Right lung (tissue), 2 donors: ENCODE measurements at regions not wholly inside any gene's neighbourhood (a gene's known extent, or its start where the extent isn't known, plus 50 kb on each side); places are given as distances from the start of the nearest gene placed in this dataset.
"Not testable (repeated sequence)": the region's sequence is repeated elsewhere in the genome, so short reads cannot be mapped to it uniquely, and the experiment has no call there.

Experiments used
- DNase-seq, 2 donors: peaks; one replicate each; pipeline ENCODE4 v3.0.0-alpha.2; 2013

DNA sequence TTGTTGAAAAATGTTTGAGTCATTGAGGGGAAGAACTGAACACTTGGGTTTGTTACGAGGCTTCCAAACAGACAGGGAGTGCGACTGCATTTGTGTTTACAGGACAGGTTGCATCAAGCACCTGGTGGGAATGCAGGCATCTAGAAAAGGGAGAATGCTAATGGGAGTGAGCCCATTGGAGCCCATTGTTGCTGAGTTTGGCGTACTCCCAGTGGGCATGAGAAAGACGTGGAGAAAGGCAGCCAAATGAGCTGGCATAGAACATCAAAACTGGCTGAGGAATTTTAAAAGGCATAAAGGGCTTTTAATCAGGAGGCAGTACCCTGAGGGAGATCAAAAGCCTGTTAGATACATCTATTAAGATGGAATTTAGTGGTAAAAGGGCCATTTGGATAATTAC, 171.6 kb upstream of the NPSR1 start:
- no peak for DNase-seq

DNA sequence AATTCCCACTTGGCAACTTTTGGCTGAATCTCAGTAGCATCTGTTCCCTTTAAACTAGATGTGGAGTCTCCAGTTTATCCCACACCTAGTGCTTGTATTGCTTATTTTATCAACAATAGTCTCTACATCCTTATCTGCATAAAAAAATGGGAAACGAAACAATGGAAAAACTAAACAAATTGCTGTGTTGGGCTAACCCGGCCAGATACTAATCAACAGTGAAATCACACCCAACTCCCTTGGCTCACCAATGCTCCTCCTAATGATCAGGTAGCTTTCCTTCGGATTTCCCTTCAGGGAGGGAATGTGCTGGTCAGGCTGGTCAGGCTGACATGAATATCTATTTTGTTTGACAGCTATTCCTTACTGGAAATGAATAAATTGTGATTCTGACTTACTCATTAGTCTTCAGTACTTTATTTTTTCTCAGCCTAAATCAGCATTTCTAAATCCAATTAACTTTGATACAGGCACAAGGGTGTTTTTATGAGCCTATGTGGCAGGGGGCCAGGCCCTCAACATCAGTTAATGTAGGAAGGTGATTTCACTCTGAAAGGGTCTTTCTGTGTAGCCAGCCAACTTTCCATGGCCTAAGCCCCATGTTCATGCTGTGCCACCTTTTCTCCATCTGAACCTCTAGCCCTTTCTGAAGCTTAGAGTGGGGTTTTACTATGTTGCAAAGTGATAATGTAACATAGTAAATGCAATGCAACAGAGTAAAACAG, 170.5 kb upstream of the NPSR1 start:
- DNase-seq: no peak

DNA sequence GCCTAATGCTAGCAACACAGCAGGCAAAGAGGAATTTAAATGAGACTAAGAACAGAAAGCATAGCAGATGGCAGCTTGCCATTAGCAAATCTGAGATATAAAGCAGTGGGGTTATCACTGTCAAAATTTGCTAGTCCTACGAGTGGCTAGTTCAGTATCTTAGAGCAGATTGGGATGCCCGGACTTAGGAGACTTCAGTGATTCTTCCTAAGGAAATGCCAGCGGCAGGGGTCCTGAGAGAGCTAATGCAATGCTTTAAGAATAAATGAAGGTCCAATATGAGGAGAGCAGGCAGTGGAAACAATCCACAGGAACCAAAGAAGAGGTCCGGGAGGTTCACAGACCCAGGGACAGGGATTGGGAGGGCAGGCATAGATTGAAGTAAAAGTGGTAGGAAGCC, 169.3 kb upstream of the NPSR1 start:
- DNase-seq: no peak

DNA sequence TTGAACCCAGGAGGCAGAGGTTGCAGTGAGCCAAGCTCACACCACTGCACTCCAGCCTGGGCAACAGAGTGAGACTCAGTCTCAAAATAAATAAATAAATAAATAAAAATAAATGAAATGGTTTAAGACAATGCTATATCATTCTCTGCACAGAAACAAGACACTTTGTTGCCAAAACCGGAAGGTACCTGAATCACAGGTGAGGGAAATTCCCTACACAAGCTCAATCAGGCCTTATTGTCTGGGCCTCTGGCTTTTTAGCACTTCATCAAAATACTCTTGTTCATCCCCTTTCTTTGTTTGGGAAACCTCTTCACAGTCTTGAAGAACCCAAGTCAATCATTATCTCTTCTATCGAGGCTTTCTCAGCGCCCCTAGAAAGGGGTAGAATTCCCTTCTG, 166.1 kb upstream of the NPSR1 start:
- no peak for DNase-seq

DNA sequence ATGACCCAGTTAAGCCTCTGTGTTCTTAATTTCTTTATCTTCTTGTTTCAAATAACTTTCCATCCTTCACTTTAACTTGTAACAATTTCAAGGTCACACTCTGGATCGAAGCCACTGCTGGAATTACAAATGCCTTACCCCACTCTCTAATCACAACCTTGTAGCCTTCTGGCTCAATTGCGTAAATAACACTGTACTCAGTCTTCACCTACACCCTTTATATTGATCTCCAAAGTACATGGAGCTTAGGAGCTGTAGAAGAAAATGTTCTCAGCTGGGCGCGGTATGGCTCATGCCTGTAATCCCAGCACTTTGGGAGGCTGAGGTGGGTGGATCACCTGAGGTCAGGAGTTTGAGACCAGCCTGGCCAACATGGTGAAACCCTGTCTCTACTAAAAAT, 164.3 kb upstream of the NPSR1 start:
- DNase-seq: no peak

DNA sequence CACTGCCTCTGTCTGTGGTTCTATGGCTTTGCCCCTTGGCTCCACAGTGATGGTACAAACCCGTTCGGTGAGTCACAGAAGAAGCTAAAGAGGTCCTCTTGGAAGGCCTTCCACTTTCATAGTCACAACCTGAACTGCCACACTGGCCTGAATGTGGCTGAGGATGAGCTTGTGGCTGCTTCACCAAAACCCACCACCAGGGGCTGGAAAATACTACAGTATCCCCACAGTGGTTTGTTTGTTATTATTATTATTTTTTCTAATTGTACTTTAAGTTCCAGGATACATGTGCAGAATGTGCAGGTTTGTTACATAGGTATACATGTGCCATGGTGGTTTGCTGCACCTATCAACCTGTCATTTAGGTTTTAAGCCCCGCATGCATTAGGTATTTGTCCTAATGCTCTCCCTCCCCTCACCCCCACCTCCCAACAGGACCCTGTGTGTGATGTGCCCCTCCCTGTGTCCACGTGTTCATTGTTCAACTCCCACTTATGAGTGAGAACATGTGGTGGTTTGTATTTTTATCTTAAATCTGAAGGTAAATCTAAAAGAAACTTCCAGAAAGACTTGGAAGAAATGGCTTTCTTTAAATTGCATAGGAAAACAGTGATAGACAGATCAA, 160.8 kb upstream of the NPSR1 start:
- DNase-seq: no peak

DNA sequence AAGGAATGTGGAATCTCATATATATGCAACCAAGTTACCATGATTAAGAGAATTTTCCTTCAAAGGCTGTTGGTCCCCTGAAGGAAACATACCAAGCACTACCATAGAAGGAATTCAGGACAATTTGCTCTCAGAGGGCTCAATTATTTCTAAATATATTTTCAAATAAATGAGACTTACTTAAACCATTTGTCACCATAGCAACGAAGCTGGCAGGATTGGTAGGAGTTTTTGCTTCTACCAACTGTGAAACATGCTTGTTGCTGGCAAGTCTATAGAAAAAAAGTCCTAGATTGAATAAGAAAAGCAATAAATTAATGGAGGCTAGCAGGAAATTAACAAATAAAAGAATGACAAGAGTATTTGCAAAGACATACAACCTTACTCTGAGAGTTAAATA, 156.9 kb upstream of the NPSR1 start:
- no peak for DNase-seq

DNA sequence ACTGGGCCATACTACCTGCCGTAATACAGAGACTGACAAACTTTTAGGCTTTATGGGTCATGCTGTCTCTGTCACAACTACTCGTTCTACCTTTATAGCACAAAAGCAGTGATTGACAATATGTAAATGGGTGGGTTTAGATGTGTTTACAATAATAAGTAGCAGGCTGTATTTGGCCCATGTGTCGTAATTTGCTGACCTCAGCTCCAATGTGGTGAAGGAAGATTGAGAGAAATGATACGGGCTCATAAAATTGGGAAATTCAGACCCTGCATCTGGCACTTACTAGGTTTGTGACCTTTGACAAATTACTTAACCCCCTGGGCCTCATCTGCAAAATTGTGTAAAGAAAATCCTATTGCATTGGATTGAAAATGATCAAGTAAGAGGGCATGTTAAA, 150.8 kb upstream of the NPSR1 start:
- DNase-seq: no peak

DNA sequence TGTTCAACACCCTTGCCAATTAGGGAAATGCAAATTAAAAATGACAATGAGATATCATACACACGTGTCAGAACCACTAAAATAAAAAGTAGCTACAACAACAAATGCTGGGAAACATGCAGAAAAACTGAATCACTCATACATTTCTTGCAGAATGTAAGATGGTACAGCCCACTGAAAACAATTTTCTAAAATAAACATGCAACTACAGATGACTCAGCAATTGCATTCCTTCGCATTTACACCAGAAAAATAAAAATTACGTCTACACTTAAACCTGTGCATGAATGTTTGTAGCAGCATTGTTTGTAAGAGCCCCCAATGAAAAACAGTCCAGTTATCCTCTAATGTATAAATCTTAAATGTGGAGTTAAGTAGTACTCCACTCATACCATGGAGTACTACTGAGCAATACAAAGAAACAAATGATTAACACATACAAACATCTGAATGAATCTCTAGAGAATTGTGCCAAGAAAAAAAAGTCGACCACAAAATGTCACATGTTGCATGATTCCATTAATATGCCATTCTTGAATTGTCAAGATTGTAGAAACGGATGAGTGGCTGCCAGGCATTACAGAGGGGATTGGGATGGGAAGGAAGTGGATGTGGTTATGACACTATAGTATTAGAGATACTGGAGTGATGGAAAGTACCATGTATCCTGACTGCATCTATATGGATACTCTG, 134.6 kb upstream of the NPSR1 start:
- no peak for DNase-seq

DNA sequence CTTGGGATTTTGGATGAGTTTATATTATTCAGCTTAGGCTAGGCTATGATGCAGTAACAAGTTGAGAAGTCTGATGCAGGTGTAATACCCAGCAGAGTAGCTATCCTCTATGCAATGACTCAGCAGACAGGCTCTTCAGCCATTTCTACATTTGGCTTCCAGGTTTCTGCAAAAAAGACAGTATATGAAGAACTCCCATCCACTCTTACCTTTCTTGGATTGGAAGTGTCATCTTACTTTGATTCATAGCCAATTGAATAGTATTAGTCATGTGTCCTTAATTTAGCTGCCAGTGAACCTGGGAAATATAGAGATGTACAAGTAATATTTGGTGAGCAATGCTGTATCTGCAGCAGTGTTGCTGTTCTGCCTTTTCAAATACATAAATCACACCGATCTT, 127.8 kb upstream of the NPSR1 start:
- DNase-seq: no peak

DNA sequence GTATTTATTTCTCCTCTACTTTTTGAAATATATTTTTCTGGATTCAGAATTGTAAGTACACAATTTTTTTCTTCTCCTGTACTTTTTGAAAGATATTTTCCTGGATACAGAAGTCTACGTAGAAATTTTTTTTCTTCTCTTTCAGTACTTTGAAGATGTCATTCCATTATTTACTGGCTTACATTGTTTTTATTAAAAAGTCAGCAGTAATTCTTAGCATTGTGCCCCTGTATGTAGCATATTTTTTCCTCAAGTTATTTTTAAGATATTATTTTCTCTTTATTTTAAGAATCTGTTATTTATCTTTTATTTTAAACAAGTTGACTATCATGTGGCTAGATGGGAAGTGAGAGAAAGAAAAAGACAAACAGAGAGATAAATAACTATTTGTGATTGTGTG, 119.0 kb upstream of the NPSR1 start:
- no peak for DNase-seq

DNA sequence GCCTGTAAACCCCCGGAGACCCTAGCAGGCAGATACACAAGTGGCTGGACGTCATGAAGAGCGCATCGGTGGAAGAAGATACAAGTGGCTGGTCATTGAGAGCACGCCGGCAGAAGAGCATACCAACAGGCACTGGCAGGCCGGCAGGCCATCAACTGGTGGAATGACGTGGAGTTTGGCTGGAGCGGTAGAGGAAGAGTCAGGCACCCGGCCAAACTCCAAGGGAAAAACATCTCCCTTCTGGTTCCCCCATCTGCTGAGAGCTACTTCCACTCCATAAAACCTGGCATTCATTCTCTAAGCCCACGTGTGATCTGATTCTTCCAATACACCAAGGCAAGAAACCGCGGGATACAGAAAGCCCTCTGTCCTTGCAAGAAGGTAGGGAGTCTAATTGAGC, 113.4 kb upstream of the NPSR1 start:
- DNase-seq: no peak

DNA sequence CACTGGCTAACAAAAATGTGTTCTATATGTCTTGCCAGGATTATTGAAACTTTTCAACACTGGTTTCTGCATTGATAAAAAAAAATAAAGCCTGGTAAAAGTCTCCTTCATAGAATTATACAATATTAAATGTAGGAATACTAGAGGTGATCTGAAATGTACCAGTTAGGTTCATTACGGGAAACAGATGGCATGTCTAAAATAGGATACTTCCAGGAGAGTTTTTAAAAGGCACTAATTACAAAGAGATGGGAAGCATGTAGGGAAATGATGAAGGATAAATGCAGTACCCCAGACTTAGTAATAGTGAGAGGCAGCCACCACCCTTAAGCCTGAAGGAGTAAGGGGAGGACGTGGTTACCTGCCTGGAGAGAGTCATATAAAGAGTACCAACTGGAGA, 107.0 kb upstream of the NPSR1 start:
- DNase-seq: no peak

DNA sequence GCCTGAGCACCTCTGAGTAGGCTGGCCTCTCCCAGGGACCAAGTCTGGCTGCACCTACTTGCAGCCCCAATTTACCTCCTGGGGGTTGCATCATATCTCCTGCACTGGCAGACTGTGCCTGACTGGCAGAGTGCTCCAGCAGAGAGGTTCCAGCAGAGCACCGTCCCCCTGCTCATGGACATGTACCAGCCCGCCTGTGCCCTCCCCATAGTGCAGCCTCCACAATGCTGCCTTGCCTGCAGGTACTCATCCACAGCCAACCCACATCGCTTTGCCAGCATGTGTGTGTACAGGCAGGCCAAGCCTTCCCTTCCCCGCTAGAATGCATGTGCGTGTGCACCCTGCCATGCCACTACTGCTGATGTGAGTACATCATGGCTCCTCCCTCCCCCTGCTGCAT, 105.5 kb upstream of the NPSR1 start:
- no peak for DNase-seq

DNA sequence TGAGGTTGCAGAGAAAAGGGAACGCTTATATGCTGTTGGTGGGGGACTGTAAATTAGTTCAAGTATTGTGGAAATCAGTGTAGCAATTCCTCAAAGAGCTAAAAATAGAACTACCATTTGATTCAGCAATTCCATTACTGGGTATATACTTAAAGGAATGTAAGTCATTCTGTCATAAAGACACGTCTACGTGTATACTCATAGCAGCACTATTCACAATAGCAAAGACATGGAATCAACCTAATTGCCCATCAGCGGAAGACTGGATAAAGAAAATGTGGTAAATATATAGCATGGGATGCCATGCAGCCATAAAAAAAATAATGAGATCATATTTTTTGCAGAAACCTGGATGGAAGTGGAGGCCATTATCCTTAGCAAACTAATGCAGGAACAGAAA, 100.0 kb upstream of the NPSR1 start:
- no peak for DNase-seq

DNA sequence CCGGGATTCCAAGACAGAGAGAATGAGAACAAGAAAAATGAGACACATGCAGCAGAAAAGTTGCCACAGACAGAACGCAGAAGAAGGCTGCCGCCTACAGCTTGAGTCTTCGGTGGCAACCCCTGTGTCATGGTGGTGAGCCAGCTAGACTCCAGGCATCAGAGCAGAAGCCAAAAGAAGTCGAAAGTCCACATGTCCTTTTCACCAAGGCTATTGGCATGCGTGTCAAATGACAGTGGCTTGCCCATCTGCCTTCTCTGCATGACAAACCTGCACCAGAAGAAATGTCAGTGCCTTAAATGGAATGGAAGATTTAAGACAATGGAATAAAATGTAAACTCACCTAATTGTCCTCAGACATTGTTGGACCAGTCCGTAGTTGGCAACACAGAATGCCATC, 93.9 kb upstream of the NPSR1 start:
- no peak for DNase-seq

DNA sequence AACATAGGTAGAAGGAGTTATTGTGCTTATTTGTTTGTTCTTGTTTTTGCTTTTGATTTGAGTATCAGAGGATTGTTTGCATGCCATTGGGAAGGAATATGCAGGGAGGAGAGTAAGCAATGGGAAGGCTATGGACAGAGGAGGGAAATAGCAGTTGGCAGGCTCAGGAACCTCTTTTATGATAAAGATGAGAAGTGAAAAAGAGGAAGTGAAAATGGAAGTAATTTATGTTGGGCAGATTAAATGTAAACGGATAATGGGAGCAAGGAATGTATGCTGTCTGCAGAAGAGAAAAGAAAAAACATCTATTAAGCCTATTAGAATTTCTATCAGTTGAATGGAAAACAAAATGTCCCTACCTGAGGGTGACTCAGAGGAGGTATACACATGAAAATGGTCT, 90.1 kb upstream of the NPSR1 start:
- no peak for DNase-seq

DNA sequence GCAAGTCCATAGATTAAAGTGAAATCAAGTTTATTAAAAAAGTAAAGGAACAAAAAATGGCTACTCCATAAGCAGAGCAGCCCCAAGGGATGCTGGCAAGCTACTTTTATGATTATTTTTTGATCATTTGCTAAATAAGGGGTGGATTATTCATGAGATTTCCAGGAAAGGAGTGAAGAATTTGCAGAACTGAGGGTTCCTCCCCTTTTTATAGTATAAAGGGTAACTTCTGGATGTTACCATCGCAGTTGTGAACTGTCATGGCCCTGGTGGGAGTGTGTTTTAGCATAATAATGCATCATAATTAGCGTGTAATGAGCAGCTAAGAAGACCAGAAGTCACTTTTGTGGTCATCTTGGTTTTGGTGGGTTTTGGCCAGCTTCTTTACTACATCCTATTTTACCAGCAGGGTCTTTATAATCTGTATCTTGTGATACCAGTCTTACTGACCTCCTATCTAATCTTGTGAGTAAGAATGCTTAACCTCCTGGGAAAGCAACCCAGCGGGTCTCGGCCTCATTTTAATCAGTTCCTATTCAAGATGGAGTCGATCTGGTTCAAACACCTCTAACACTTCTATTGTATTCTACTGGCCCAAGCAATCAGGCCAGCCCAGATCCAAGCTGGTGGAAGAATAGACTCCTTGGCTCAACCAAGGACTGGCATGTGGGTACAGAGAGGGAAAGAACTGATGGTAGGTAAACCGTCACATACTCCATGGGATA, 87.9 kb upstream of the NPSR1 start:
- DNase-seq: no peak

DNA sequence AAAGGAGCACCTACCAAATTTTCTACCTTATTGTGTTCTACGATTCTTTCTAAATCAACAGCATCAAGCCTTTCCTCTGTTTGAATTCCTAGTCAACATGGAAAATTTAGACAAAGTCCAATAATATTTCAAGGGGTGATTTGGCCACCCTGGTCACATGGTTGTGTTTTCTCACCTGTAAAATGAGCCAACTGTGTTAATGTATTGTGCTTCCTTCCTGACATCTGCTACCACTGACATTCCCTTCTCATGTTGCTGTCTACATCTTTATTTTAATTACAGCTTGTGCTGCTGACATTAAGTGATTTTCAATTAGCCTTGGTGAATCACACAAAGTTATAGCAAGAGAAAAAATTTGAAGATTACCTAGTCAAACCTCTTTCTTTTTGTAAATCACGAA, 83.0 kb upstream of the NPSR1 start:
- DNase-seq: no peak

DNA sequence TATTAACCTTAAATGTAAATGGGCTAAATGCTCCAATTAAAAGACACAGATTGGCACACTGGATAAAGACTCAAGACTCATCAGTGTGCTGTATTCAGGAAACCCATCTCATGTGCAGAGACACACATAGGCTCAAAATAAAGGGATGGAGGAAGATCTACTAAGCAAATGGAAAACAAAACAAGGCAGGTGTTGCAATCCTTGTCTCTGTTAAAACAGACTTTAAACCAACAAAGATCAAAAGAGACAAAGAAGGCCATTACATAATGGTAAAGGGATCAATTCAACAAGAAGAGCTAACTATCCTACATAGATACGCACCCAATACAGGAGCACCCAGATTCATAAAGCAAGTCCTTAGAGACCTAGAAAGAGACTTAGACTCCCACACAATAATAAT, 80.1 kb upstream of the NPSR1 start:
- DNase-seq: not testable (repeated sequence)

DNA sequence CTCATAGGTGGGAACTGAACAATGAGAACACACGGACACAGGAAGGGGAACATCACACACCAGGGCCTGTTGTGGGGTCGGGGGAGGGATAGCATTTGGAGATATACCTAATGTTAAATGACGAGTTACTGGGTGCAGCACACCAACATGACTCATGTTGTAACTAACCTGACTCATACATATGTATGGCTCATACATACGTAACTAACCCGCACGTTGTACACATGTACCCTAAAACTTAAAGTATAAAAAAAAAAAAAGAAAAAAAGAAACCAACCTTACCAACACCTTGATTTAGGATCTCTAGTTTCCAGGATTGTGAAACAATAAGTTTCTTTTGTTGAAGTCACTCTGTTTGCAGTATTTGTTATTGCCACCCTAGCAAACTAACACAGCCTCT, 76.3 kb upstream of the NPSR1 start:
- not testable (repeated sequence) for DNase-seq

DNA sequence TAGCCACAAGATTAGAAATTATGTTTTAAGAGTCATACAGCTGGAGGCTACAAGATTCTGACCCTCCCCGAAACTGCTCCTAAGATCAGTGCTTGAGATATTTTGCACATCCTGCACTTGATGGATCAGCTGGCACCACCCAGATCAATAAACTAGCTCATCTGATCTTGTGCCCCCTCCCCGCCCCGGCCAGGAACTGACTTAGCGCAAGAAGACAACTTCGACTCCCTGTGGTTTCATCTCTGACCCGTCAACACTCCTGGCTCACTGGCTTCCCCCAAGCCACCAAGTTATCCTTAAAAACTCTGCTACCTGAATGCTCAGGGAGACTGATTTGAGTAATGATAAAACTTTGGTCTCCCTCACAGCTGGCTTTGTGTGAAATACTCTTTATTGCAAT, 73.5 kb upstream of the NPSR1 start:
- no peak for DNase-seq

DNA sequence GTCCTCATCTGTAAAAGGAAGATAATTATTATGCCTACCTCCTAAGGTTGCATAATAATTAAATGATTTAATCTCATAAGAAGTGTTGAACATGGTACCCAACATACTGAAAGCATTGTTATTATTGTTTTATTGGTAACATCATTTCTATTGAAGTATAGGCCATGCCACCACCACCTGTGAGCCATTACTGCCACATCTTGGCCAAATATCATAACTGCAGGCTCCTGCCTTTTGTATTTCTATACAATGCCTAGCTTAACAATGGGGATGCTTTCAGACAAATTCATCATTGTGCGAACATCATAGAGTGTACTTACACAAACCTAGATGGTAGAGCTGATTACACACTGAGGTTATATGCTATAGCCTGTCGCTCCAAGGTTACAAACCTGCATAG, 61.1 kb upstream of the NPSR1 start:
- DNase-seq: no peak
